Hematopoietic multipotent progenitor cell treated with erythropoietin and hydrocortisone succinate and interleukin-3 and kit ligand, for 8 days (in vitro differentiated cells): ENCODE measurements at regions not wholly inside any gene's neighbourhood (a gene's known extent, or its start where the extent isn't known, plus 50 kb on each side); places are given as distances from the start of the nearest gene placed in this dataset.

ENCODE experiments used
- DNase-seq: peaks from one replicate; pipeline ENCODE4 v3.0.0-alpha.2; 2015

DNA sequence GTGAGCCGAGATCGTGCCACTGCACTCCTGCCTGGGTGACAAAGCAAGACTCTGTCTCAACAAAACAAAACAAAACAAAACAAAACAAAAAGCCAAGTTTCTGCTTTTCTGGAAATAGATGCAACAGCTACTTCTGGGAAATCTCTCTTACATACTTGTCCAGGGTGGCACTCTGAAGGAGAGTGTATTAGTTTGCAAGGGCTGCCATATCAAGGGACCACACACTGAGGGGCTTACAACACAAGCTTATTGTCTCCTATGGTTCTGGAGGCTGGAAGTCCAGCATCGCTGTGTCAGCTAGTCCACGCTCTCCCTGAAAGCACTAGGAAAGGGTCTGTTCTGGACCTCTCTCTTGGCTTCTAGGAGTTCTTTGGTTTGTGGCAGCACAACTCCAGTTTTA, 277.9 kb upstream of the WWC1 start:
- no peak for DNase-seq

- no peak for DNase-seq
Observed at GRCh38 chr5:168014433-168015123, 276.9 kb upstream of the WWC1 start.

DNA sequence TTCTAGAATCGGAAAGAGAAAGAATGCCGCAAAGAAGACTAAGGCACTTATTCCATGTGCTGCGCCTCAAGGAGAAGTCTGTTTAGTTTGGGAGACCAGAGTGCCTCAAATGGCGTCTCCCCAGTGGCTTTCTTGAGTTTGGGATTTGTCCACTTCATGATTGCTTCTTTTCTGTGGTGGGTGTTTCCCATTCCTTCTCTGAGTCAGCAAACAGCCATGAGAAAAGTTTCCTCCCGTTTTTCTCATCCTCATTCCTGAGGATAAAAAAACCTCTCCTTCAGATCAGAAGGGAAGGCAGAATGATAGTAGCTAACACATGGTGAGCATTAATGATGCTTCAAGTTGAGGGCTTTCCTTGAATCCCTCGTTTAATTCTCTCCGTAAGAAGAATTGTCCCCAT, 275.9 kb upstream of the WWC1 start:
- DNase-seq: no peak

DNA sequence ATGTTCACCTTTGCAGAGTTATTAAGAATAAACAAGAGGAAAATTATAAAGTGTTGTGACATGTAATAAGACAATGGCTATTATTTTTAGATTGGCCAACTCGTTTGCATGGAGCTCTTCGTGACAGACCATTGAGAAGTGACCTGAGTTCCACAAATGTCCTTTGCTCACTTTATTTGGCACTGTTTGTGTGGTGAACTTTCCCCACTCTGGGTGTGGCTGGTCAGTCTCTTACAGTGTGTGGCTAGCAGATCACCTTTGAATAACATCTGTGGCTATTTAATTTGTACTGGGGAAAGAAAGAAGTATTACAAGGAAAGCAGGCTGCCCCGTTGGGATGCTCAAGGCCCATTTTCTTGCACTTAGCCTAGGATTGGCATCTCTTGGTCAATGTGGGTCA, 274.1 kb upstream of the WWC1 start:
- DNase-seq: no peak

GRCh38 chr5:168019143-168019542, 272.3 kb upstream of the WWC1 start:
- DNase-seq: no peak

DNA sequence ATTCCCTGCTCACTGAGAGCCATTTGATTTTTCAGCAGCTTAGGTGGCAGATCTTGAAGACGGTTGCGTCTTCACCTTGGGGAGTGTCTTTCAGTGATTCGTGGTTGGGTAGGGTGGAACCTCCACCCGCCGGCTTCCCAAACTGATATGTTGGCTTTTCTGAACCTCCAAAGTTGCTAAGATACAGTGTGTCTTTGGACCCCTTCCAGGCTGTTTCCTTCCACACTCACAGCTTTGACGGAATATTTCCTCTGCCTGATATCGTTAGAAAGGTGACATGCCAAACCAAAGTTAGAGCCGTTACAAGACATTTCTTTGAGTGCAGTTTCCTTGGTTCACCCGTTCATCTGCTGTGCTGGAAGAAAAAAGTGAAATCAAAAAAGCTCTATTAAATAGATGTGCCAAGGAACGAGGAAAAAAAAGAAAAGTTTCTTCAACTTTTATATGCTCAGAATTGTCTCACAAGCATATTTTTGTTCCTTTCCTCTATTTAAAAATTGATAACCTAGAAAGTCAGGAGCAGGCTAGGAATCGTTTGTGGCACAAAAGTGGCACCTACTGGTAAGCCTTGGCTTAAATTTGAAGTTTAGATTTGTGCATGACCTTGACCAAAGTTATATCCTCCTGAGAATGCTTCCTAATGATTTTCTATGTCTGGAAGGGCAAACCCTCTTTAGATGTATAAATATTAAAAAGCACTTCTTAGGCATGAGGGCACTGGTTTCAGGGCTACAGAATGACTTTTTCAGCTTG, 270.7 kb upstream of the WWC1 start:
- DNase-seq: no peak

DNA sequence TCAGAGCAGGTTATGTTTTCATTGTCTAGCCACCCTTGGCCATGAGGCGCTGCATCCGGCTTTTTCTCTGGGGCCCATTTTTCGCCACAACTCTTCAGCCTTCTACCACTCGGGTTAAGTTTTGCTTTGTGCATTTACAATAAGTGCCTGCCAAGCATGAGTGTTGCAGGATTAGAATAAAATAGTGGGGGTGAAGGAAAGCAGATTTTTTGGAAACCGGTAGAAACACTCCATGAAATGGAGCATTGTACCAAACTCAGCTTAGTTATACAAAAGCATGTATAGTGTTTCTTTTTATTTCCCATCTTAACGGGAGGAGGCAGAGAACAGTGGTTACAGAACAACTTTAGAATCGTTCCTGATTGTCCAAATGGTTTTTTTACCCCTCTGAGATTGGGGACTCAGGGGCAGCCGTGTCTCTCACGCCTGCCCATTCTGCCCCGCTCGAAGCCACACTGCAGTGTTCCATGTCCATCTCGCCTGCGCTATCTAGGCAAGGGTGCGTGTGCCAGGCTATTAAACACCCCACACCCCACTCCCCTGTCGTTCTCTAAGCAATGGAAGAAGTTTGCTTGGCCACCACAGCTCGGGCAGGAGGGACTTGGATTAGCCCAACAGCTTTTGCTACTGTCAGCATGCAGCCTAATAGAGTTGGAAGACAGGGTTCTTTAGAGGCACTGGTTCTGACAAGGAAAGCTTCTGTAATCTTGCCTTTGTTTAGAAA, 268.8 kb upstream of the WWC1 start:
- DNase-seq: no peak

GRCh38 chr5:168023191-168023590, 268.3 kb upstream of the WWC1 start:
- DNase-seq: no peak

DNA sequence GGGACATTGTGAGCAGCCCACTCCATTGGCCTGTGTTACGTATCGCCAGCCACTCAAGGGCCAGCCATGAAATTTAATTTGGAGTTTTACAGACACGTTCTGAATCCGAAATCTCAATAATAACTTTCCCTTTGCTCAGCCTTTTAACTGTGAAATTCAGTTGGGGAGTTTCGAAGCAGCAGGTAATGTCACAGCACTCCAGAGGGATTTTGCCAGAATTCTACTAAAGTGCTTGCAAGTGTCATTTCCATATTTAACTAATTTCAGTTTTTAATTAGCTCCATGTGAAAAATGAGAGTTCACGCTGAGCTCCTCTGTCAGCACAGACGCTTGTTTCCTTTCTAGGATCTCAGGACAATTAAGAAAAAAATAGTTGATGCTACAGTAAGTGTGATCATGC, 267.1 kb upstream of the WWC1 start:
- DNase-seq: no peak

DNA sequence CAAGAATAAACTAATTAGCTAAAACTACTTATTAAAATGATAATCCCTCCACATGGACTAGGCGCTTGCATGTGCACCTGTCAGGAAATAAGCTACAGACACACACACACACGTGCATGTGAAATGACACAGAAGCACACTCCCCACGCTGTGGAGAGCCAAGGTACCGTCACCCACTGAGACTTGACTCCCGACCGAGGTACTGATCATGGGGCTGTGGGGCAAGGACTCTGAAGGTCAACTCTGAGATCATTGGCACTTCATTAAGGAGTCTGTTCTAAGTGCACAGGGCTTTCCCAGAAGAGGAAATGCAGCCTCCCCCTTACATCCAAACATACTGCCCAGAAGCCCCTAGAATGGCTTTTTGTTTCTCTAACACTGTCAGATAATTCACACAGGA, 264.4 kb upstream of the WWC1 start:
- DNase-seq: no peak

DNA sequence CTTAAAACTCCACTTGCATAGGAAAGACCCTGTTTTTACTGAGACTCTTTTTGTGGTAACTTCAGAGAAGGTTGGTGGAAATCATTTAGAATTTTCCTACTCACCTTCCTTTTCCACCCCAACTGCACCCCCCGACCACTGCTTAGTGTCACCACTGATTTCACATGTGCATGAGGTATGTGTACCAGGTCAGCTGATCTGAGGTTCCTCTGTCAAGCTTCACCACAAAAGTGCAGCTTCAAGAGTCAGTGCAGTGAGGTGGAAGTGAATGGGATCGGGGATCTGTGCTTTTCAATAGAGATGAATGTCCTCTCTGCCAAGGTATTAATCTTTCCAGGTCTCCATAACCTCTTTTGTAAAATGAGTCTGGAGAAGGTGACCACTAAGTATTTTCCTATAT, 260.5 kb upstream of the WWC1 start:
- DNase-seq: no peak

DNA sequence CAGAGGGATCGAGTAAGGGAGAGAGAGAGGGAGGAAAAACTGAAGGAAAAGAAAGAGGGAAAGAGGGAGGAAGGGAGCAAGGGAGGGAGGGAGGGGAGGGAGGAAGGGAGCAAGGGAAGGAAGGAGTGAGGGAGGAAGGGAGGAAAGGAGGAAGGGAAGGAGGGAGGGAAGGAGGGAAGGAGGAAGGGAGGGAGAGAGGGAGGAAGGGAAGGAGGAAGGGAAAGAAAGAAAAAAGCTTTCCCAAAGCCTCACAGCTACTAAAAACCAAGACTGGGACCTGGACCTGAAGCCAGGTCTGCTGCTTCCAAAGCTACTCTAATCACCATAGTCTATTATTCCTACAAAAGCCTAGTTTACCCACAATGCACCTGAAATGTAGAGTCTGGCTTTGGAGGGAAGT, 259.8 kb upstream of the WWC1 start:
- no peak for DNase-seq

DNA sequence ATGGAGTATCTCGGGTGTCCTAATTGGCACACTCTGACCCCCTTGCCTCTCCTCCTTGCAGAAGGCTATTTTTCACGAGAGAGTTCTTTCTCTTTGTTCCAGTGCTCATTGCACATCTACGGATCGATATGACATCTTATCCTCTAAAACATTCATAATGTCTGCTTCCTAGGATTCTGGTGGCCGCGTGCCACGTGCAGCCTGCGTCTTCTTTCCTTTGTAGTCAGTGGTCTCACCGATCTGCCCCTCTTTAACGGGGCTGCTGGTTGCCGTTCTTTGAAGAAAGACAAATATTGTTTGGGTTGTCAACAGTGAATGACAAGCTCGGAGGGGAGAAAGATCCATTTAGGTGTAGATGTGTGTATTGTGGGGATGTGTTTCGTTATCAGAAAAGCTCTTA, 252.4 kb upstream of the WWC1 start:
- DNase-seq: no peak

- DNase-seq: no peak
Observed at GRCh38 chr5:168039566-168040248, 251.7 kb upstream of the WWC1 start.

GRCh38 chr5:168041583-168041982, 249.9 kb upstream of the WWC1 start:
- DNase-seq: no peak

DNA sequence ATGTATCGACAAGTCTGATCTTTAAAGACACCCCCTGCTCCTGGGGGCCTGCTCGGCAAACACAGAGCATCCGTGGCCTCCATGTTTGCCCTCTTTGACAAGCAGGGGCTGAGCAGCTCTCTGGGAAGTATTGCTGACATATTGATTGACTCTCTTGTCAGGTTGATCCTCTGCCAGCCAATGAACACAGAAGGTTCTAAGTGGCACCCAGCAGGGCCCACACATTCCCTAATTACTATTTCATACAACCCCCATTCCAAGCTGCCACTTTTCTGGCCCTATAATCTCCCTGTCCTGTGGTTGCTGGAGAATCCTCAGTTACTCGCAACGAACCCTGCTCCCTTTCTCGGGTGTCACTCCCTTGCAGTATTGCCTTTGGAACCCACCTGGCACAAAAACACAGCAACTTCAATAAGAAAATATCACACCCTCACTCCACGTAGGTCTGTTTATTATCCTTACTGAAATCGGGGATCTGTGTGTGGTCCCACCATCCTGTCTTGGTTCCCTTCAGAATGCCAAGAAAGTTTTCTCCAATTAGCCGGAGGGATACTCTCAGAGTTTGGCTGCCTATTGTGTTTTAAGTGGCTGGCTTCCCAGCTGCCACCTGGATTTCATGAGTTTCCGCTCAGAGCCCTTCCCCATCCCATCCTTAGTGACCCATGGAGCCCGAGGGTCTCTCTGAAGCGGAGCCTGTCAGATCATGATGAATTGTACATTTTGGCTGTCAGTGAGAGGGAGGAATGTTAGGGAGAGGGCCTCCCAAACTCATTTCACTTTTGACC, 249.0 kb upstream of the WWC1 start:
- no peak for DNase-seq

DNA sequence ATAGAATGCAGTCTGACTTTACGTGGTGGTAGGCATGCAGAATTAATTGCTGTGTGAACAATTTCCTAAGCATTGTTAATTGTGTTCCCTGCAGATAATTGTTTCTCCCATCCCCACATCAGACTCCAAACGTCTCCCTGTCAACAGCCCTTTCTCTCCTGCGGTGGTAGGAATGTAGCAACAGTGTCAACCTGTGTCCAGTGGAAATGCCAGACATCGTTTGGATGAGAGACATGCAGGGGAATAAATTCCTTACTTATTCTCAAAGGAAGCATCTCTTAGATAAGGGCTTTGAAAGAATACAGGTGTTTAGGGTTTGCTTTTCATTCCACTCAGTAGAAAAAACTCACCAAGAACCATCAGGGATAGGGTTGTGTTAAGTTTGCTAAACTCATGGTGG, 245.3 kb upstream of the WWC1 start:
- DNase-seq: no peak

DNA sequence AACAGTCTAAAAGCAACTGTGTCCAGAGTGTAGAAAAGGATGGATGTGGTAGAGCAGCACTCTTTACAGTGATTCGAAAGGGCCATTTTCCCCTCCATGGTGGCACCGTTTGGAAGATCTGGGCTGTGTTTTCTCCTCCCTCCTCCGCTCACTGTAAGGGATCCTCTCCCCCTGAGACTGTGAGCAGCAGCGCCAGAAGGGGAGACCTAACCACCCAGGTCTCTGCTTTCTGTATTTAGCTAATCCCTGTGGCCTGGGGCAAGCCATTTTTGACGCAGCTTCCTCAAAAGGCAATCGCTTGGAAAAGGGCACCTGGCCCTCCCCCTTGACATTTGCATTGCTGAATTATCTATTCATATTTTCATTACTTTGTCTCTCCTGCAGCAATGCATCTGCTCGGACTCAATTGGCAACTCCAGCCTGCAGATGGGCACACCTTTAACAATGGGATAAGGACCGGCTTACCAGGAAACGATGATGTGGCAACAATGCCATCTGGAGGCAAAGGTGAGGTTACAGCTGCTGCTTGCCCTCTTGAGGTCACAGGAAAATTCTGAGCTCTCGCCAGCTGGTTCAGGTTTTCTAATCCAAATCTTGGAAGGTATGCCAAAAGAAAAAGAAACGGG, 244.3 kb upstream of the WWC1 start:
- peak; percentile 40 for DNase-seq

GRCh38 chr5:168047669-168048111, 243.8 kb upstream of the WWC1 start:
- DNase-seq: no peak

DNA sequence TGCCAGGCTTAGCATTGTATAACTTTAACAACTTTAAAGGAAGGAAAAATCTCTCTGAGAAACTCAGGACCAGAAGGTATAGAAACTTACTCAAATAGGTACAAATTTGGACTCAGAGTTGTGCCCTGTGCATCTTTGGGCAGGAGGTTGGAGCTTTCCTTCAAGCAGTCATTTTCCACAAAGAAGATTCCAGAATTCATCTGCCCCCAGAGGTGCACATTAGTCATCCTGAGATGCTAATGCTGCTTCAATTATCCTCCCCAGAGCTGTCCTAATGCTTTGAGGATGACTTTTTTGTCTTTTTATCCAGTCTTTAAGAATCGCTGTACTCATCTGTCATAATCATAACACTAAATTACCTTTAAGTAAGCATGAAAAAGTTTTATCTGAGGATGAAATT, 243.0 kb upstream of the WWC1 start:
- no peak for DNase-seq

DNA sequence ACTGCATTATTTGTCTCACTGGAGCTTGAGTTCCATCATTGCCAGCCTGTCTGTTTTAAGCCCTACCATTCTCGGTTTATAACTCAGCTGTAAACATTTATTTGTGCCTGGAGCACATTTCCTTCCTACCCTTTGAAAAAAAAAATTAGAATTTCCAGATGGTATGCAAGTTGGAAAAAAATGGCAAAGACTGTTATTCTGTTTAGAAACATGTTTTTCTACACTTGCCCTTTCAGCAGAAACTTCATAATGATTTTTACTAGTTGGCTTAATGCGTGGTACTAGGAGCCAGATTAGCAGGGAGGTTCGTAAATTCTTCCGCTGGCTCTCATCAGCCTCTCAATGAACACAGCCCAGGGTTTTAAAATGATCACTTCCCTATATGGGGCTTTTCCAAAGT, 238.8 kb upstream of the WWC1 start:
- no peak for DNase-seq

- DNase-seq: no peak
Observed at GRCh38 chr5:168054091-168054490, 237.4 kb upstream of the WWC1 start.
